Uterus (tissue), 3 donors: ENCODE measurements at regions not wholly inside any gene's neighbourhood (a gene's known extent, or its start where the extent isn't known, plus 50 kb on each side); places are given as distances from the start of the nearest gene placed in this dataset.

Source experiments
- DNase-seq, 2 donors: peaks; one replicate each; pipeline ENCODE4 v3.0.0-alpha.2; 2019 to 2020
- H3K27ac ChIP-seq, 2 donors: fragments of 200-600 bp; sonication (generic); 1 replicate in 1 of 2; 2 replicates in 1 of 2; pipeline ENCODE4 v1.5.1; 2016 to 2018
- H3K27me3 ChIP-seq, 2 donors: fragments of 200-600 bp; sonication (generic); one replicate each; pipeline ENCODE4 v1.5.1; 2018 to 2019; ENCODE audit warnings: control low read depth in 1 of 2
- H3K36me3 ChIP-seq, 2 donors: fragments of 200-600 bp; sonication (generic); one replicate each; pipeline ENCODE4 v1.5.1; 2019; ENCODE audit warnings: control low read depth in 1 of 2
- H3K4me1 ChIP-seq, 2 donors: fragments of 200-600 bp; sonication (generic); one replicate each; pipeline ENCODE4 v1.5.1; 2018 to 2019; ENCODE audit warnings: control low read depth in 1 of 2
- H3K4me3 ChIP-seq, 2 donors: fragments of 200-600 bp; sonication (generic); 1 replicate in 1 of 2; 2 replicates in 1 of 2; pipeline ENCODE4 v1.5.1; 2018 to 2019; ENCODE audit warnings: mild to moderate bottlenecking in 1 of 2
- H3K9me3 ChIP-seq, 2 donors: fragments of 200-600 bp; sonication (generic); one replicate each; pipeline ENCODE4 v1.5.1; 2019; ENCODE audit warnings: control low read depth in 1 of 2
- POLR2A ChIP-seq, 2 donors: fragments of 450-650 bp; IDR thresholded peaks; one replicate each; pipeline ENCODE4 v1.6.1; 2016; ENCODE audit warnings: antibody characterized with exemption in 2 of 2, mild to moderate bottlenecking in 1 of 2, moderate library complexity in 1 of 2
- intact Hi-C: fragments of 100-400 bp; cut with DNase I; formaldehyde crosslinking; loops from one replicate; pipeline ENCODE4 v1.15.1; 2023; ENCODE audit warnings: low total_unique reads
- TF ChIP-seq, protein P1 (sequence below), 4 experiments: fragments of 200-600 bp in 2 of 4; fragments of 450-650 bp in 2 of 4; sonication (generic) in 2 of 4; IDR thresholded peaks; one replicate each; pipeline ENCODE4 v1.5.1; 2016 to 2019; ENCODE audit warnings: antibody characterized with exemption in 4 of 4, mild to moderate bottlenecking in 2 of 4, moderate library complexity in 1 of 4
- donor health status: DM: yes; HTN: yes; CAD: no.

DNA sequence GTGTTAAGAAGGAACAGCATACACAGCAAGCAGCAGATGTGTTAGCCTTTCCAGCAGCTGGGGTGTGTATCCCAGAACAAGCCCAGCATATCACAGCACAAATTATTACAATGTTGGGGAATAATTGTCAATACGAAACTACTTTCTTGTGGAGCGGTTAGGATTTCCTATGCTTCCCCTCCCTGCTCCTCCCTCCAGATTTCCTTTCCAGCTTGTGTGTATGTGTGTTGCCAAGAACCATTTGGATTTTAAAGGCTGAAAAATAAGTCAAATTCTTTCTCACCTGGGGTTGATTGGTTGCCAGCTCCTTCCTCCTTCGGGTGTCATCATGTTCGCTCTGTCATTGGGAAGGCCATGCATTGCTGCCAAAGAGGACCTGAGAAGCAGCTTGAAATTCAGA is 178.2 kb upstream of the FRMPD4 start:
- no peak for DNase-seq
- H3K9me3 ChIP-seq: no peaks in the 10 kb centered on the region
- H3K36me3 ChIP-seq: no peaks in the 10 kb centered on the region
- H3K4me3 ChIP-seq: no peak overlapping the region
- no peaks in the 10 kb centered on the region for H3K4me1 ChIP-seq
- intact Hi-C loops: no loop called here
- TF ChIP-seq POLR2A (IDR thresholded peaks at IDR 0.05): no peak
- TF ChIP-seq, protein P1, sequence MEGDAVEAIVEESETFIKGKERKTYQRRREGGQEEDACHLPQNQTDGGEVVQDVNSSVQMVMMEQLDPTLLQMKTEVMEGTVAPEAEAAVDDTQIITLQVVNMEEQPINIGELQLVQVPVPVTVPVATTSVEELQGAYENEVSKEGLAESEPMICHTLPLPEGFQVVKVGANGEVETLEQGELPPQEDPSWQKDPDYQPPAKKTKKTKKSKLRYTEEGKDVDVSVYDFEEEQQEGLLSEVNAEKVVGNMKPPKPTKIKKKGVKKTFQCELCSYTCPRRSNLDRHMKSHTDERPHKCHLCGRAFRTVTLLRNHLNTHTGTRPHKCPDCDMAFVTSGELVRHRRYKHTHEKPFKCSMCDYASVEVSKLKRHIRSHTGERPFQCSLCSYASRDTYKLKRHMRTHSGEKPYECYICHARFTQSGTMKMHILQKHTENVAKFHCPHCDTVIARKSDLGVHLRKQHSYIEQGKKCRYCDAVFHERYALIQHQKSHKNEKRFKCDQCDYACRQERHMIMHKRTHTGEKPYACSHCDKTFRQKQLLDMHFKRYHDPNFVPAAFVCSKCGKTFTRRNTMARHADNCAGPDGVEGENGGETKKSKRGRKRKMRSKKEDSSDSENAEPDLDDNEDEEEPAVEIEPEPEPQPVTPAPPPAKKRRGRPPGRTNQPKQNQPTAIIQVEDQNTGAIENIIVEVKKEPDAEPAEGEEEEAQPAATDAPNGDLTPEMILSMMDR (IDR thresholded peaks at IDR 0.05): no peak
- no peaks in the 10 kb centered on the region for H3K27me3 ChIP-seq
- H3K27ac ChIP-seq: no peak overlapping the region

GRCh38 chrX:11965436-11965835 is 172.8 kb upstream of the FRMPD4 start:
- H3K4me3 ChIP-seq: no peak overlapping the region
- TF ChIP-seq, protein P1 (IDR thresholded peaks at IDR 0.05): no peak
- TF ChIP-seq POLR2A (IDR thresholded peaks at IDR 0.05): no peak
- no peaks in the 10 kb centered on the region for H3K27me3 ChIP-seq
- H3K9me3 ChIP-seq: no peaks in the 10 kb centered on the region
- no peak overlapping the region for H3K27ac ChIP-seq
- no peaks in the 10 kb centered on the region for H3K36me3 ChIP-seq
- DNase-seq: no peak
- intact Hi-C loops: no loop called here
- H3K4me1 ChIP-seq: no peaks in the 10 kb centered on the region

- Histone ChIP-seq H3K27ac (no peak overlapping the region), H3K27me3 (no peaks in the 10 kb centered on the region), H3K4me1 (no peaks in the 10 kb centered on the region), H3K4me3 (no peak overlapping the region), H3K36me3 (no peaks in the 10 kb centered on the region), H3K9me3 (no peaks in the 10 kb centered on the region)
- DNase-seq: no peak
- intact Hi-C loops: no loop called here
- TF ChIP-seq, protein P1 (IDR thresholded peaks at IDR 0.05): no peak
- no peak for TF ChIP-seq POLR2A (IDR thresholded peaks at IDR 0.05)
Observed at GRCh38 chrX:11967986-11968869, 170.0 kb upstream of the FRMPD4 start.

- TF ChIP-seq, protein P1 (IDR thresholded peaks at IDR 0.05): no peak
- no peak for TF ChIP-seq POLR2A (IDR thresholded peaks at IDR 0.05)
- no peaks in the 10 kb centered on the region for H3K36me3 ChIP-seq
- no peaks in the 10 kb centered on the region for H3K4me1 ChIP-seq
- intact Hi-C loops: no loop called here
- no peak for DNase-seq
- H3K27ac ChIP-seq: no peak overlapping the region
- no peak overlapping the region for H3K4me3 ChIP-seq
- no peaks in the 10 kb centered on the region for H3K9me3 ChIP-seq
- no peaks in the 10 kb centered on the region for H3K27me3 ChIP-seq
Observed at GRCh38 chrX:11968991-11969390, 169.3 kb upstream of the FRMPD4 start.

GRCh38 chrX:11970578-11971359 is 167.5 kb upstream of the FRMPD4 start:
- TF ChIP-seq, protein P1 (IDR thresholded peaks at IDR 0.05): no peak
- TF ChIP-seq POLR2A (IDR thresholded peaks at IDR 0.05): no peak
- intact Hi-C loops: no loop called here
- no peaks in the 10 kb centered on the region for H3K4me1 ChIP-seq
- no peak overlapping the region for H3K4me3 ChIP-seq
- no peaks in the 10 kb centered on the region for H3K36me3 ChIP-seq
- DNase-seq: no peak
- no peak overlapping the region for H3K27ac ChIP-seq
- H3K27me3 ChIP-seq: no peaks in the 10 kb centered on the region
- no peaks in the 10 kb centered on the region for H3K9me3 ChIP-seq
